Transverse colon (tissue), 4 donors: ENCODE measurements at regions not wholly inside any gene's neighbourhood (a gene's known extent, or its start where the extent isn't known, plus 50 kb on each side); places are given as distances from the start of the nearest gene placed in this dataset.

Source experiments
- DNase-seq: peaks from one replicate; pipeline ENCODE4 v3.0.0-alpha.2; 2019
- H3K27ac ChIP-seq, 4 donors: fragments of 200-600 bp; sonication (generic); 2 replicates each; pipeline ENCODE4 v1.5.1; 2016 to 2018; ENCODE audit warnings: inconsistent platforms in 4 of 4
- H3K27me3 ChIP-seq: fragments of 200-600 bp; sonication (generic); 2 replicates; pipeline ENCODE4 v1.5.1; 2017; ENCODE audit warnings: inconsistent platforms
- H3K36me3 ChIP-seq, 4 donors: fragments of 200-600 bp; sonication (generic); 2 replicates each; pipeline ENCODE4 v1.5.1; 2017 to 2019; ENCODE audit warnings: inconsistent platforms in 4 of 4
- H3K4me1 ChIP-seq, 4 donors: fragments of 200-600 bp; sonication (generic); 2 replicates each; pipeline ENCODE4 v1.5.1; 2017 to 2020; ENCODE audit warnings: inconsistent platforms in 4 of 4
- H3K4me3 ChIP-seq, 4 donors: fragments of 200-600 bp; sonication (generic); 1 replicate in 1 of 4; 2 replicates in 3 of 4; pipeline versions ENCODE4 v1.5.1 to v1.6.1; 2017 to 2019; ENCODE audit warnings: inconsistent platforms in 4 of 4
- H3K9me3 ChIP-seq, 2 donors: fragments of 200-600 bp; sonication (generic); 2 replicates each; pipeline ENCODE4 v1.5.1; 2017 to 2019; ENCODE audit warnings: inconsistent platforms in 2 of 2
- EP300 ChIP-seq: sonication (generic); formaldehyde crosslinking; IDR thresholded peaks from one replicate; pipeline ENCODE4 v1.6.1; 2017; ENCODE audit warnings: antibody characterized with exemption, low read depth
- POLR2A ChIP-seq: fragments of 450-650 bp; IDR thresholded peaks from one replicate; pipeline ENCODE4 v1.6.1; 2016; ENCODE audit warnings: antibody characterized with exemption, mild to moderate bottlenecking, moderate library complexity
- POLR2AphosphoS5 ChIP-seq, 3 donors: sonication (generic); formaldehyde crosslinking; IDR thresholded peaks; one replicate each; pipeline ENCODE4 v1.6.1; 2016; ENCODE audit warnings: antibody characterized with exemption in 3 of 3
- WGBS, 2 donors: methylation state at CpG; one replicate each; pipeline ENCODE4 v1.1.5; 2018; ENCODE audit warnings: low coverage in 1 of 2; 5-methylcytosine and 5-hydroxymethylcytosine counted together
- in situ Hi-C, 4 donors: fragments of 200-750 bp; cut with MboI; loops; one replicate each; pipeline versions ENCODE4 v1.15.0 to v1.15.1; 2017; ENCODE audit warnings: low sequenced_read_pairs in 3 of 4, low pct_ligation_motif_present in 1 of 4, low pct_unique_long_range_greater_than_20kb in 1 of 4
- intact Hi-C: fragments of 100-400 bp; cut with DNase I; formaldehyde crosslinking; loops from one replicate; pipeline ENCODE4 v1.15.1; 2023; ENCODE audit warnings: low total_unique reads
- TF ChIP-seq, protein P1 (sequence below), 5 experiments: fragments of 200-600 bp in 3 of 5; fragments of 450-650 bp in 2 of 5; sonication (generic) in 3 of 5; IDR thresholded peaks; 1 replicate in 2 of 5; 2 replicates in 3 of 5; pipeline ENCODE4 v1.5.1; 2016 to 2017; ENCODE audit warnings: antibody characterized with exemption in 5 of 5, inconsistent platforms in 3 of 5, mild to moderate bottlenecking in 2 of 5, moderate library complexity in 1 of 5

DNA sequence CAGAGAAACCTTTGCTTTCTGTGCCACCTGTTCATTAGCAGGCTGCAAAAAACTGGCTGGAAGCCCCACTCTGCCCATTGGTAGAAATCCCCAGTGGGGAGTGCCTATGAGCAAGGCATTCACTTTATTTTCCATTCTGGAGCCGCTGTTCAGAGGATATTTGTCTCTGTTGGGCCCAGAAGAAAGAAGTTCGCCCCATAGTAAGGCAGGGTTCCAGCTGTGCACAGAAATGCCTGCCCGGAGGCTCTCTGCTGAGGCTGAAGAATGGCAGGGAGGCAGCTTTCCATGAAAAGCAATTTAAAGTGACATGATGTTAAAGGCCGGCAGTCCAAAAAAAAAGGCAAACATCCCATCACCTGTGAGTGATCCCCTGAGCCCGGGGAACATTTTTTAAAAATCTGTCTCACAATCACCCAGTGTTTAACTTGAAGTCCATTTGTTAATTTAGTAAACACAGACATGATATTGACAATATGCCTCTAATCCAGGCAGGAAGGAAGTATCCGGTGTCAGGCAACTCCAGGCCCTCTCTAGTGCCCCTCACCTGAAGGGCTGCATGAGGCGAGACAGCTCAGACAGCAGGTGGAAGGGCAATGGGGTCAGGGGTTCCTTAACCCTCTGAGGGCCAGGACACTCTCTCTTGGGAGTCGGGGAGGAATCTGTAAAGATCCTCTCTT lies 265.1 kb upstream of the SIX2 start:
- H3K36me3 ChIP-seq: no peaks in the 10 kb centered on the region
- no peaks in the 10 kb centered on the region for H3K27me3 ChIP-seq
- 55 to 86% methylated on average over 2 to 8 of the region's 8 CpGs for WGBS, 2 donors
- no peaks in the 10 kb centered on the region for H3K4me1 ChIP-seq
- H3K27ac ChIP-seq: no peak overlapping the region
- TF ChIP-seq, protein P1, sequence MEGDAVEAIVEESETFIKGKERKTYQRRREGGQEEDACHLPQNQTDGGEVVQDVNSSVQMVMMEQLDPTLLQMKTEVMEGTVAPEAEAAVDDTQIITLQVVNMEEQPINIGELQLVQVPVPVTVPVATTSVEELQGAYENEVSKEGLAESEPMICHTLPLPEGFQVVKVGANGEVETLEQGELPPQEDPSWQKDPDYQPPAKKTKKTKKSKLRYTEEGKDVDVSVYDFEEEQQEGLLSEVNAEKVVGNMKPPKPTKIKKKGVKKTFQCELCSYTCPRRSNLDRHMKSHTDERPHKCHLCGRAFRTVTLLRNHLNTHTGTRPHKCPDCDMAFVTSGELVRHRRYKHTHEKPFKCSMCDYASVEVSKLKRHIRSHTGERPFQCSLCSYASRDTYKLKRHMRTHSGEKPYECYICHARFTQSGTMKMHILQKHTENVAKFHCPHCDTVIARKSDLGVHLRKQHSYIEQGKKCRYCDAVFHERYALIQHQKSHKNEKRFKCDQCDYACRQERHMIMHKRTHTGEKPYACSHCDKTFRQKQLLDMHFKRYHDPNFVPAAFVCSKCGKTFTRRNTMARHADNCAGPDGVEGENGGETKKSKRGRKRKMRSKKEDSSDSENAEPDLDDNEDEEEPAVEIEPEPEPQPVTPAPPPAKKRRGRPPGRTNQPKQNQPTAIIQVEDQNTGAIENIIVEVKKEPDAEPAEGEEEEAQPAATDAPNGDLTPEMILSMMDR (IDR thresholded peaks at IDR 0.05): no peak
- TF ChIP-seq EP300 (no peak), POLR2AphosphoS5 (IDR thresholded peaks at IDR 0.05) (no peak)
- intact Hi-C loops (no loop called here), in situ Hi-C loops (no loop called here)
- H3K9me3 ChIP-seq: no peaks in the 10 kb centered on the region
- DNase-seq: no peak
- H3K4me3 ChIP-seq: no peak overlapping the region

DNA sequence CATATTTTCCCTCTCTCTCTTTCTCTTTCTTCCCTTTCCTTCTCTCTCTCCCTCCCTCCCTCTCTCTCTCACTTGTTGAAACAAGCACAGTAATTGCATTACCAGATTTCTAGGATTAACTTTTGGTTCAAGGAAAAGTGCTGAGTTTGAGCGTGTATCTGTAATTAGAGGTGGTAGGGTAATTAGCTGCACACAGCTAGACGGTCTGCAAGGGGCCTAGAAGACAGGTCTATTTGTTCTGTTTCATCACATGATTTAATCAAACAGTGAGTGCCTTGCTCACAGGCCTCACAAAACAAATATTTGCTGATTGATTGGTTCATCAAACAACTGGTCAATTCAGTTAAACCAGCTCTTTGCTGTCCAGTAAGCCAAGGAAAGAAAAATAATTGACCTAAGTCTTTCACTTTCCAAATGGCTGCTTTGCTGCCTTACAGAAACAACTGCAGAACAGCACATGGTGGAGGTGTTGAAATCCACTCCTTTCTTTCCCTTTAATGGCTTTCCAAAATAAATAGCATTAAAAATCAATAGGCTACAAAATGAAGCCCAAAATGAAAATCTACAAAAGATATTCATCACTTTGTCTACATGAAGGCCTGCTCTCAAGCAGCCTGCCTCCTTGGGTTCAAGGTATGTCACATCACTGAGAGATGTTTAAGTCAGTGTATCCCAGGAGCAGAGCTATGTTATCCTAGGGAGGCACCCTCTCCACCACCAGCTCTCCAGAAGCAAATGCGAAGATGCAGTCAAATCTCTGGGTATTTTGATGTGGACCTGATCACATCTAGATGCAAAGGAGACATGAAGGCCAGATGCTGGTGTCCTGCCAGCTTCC lies 264.4 kb upstream of the SIX2 start:
- H3K36me3 ChIP-seq: no peaks in the 10 kb centered on the region
- H3K4me3 ChIP-seq: no peak overlapping the region
- H3K27me3 ChIP-seq: peaks cover 2% of the 10 kb centered on the region
- no peaks in the 10 kb centered on the region for H3K9me3 ChIP-seq
- in situ Hi-C loops (no loop called here), intact Hi-C loops (no loop called here)
- H3K27ac ChIP-seq: no peak overlapping the region
- TF ChIP-seq EP300 (no peak), POLR2A (no peak), POLR2AphosphoS5 (IDR thresholded peaks at IDR 0.05) (no peak)
- TF ChIP-seq, protein P1 (IDR thresholded peaks at IDR 0.05): no peak
- H3K4me1 ChIP-seq: no peaks in the 10 kb centered on the region
- no peak for DNase-seq
- 68 to 78% methylated on average over 1 to 3 of the region's 3 CpGs for WGBS, 2 donors

DNA sequence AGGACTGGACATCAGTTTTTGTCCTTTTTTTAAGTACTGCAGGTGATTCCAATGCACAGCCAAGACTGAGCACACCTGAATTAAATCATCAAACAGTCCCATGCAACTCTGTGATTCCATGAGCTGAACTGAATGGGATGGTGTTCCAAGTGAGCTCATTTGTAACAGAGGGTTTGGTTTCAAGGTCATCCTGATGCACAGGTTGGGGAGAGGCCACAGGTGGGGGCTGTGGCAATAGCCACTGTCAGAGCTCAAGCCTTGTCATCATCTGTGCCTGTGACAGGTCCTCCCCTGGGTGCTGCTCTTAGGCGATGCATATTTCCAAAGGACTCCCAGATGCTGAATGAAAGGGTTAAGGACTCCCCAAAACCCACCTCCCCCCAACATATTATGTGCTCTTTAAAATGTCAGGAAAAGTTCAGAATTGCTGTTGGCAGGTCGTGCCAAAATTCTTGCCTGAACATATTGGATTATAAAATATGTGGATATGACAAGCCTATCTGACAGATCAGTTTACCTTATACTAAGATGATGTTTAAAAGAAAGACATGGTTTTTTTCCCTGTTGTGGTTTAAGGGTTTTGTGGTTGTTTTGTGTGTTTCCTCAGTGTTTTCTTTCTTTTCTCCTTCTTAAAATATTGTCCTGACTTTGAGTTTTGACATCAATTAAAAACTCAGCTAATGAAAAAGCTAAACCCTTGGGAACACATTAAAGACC lies 263.5 kb upstream of the SIX2 start:
- DNase-seq: no peak
- Histone ChIP-seq H3K27me3 (peaks cover 11% of the 10 kb centered on the region), H3K4me1 (no peaks in the 10 kb centered on the region), H3K9me3 (no peaks in the 10 kb centered on the region), H3K27ac (no peak overlapping the region), H3K4me3 (no peak overlapping the region), H3K36me3 (no peaks in the 10 kb centered on the region)
- in situ Hi-C loops (no loop called here), intact Hi-C loops (no loop called here)
- 65 to 67% methylated on average over 1 to 2 of the region's 2 CpGs for WGBS, 2 donors
- no peak for TF ChIP-seq EP300
- no peak for TF ChIP-seq POLR2AphosphoS5 (IDR thresholded peaks at IDR 0.05)
- TF ChIP-seq POLR2A: no peak
- TF ChIP-seq, protein P1 (IDR thresholded peaks at IDR 0.05): no peak

DNA sequence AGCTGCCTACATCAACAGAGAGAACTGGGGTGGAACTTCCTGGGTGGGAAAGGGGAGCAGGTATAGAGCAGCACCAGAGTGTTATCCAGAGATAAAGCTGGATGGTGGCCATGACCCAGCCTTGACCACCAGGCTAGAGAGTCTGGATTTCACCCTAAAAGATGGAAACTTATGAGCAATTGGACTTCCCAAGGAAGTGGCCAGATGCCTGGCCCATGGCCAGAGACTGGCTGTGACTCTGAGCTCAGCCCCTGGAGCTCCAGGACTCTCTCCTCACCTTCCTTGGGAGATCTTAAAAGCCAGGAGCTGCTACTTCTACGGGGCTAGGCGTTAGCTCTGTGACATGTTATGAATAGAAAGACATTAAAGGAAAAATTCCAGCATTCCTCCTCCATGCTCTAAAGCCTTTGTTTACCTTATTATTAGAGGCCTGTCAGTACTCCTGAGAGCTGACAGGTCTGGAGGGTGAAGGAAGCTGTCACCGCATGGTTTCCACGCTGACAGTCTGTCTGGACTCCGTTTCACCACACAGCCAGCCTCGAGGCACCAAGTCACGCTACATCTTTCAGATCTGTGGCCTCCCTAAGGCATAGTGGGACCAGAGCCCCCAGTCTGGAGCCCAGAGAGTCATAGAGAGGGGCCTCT lies 260.0 kb upstream of the SIX2 start:
- in situ Hi-C loops: no loop called here
- Histone ChIP-seq H3K36me3 (no peaks in the 10 kb centered on the region), H3K27ac (no peak overlapping the region), H3K4me3 (no peak overlapping the region), H3K4me1 (no peaks in the 10 kb centered on the region), H3K9me3 (no peaks in the 10 kb centered on the region), H3K27me3 (peaks cover 11% of the 10 kb centered on the region)
- intact Hi-C loops: no loop called here
- TF ChIP-seq POLR2AphosphoS5 (IDR thresholded peaks at IDR 0.05): no peak
- TF ChIP-seq, protein P1 (IDR thresholded peaks at IDR 0.05): no peak
- TF ChIP-seq POLR2A: no peak
- no peak for TF ChIP-seq EP300
- DNase-seq: no peak
- WGBS, 2 donors: 90% methylated on average over 7 of the region's 7 CpGs; no CpG with 5 or more reads in 1 of the 2 donors
